Activated naive CD4-positive, alpha-beta T cell treated with anti-CD3 and anti-CD28 coated beads, Interleukin-2, amount 50 U/mL, for 72 hours (primary cell): ENCODE measurements at regions not wholly inside any gene's neighbourhood (a gene's known extent, or its start where the extent isn't known, plus 50 kb on each side); places are given as distances from the start of the nearest gene placed in this dataset.

Source experiments
- ATAC-seq, 2 donors: fragments of 150-1000 bp; cut with Tn5 transposase; 2 replicates each; pipeline ENCODE4 v1.10.0; 2021; ENCODE audit warnings: mild to moderate bottlenecking in 2 of 2, moderate library complexity in 2 of 2
- DNase-seq, 2 donors: peaks; one replicate each; pipeline ENCODE4 v3.0.0; 2021 to 2022; ENCODE audit warnings: low spot score in 2 of 2
- H3K27ac Mint-ChIP-seq, 2 donors: one replicate each; pipeline ENCODE4 v1.8.0; 2022; ENCODE audit warnings: mild to moderate bottlenecking in 2 of 2, mixed read lengths in 2 of 2
- H3K36me3 Mint-ChIP-seq, 2 donors: one replicate each; pipeline ENCODE4 v1.8.0; 2022; ENCODE audit warnings: mixed read lengths in 2 of 2
- H3K9me3 Mint-ChIP-seq, 2 donors: one replicate each; pipeline ENCODE4 v1.8.0; 2022; ENCODE audit warnings: mixed read lengths in 2 of 2

DNA sequence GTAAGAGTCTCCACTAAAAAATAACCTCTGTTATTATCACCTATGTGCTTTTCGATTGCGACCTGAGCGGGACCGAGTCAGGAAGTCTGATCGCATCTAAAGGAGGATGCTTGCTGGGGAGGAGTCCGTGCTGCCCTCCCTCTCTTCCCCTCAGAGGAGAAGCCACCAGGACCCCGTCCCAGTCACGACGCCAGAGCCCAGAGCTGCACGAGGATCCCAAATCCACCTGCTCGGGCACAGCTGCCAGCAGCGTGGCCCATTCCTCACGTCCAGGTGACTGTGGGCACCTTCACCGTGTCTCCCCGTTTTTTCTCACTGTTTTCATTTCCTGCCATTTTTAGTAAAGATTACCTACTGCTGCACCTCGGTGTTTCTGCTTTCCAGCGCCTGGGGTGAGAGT is 390.3 kb downstream of the BRD1 start:
- no peak overlapping the region for H3K27ac Mint-ChIP-seq
- ATAC-seq: no peak
- H3K9me3 Mint-ChIP-seq: peaks cover 0 to 4% of the 10 kb centered on the region in 2 donors
- peaks cover 0 to 24% of the 10 kb centered on the region in 2 donors for H3K36me3 Mint-ChIP-seq
- DNase-seq: no peak

GRCh38 chr22:49436056-49436455 is 391.6 kb downstream of the BRD1 start:
- DNase-seq: no peak
- no peak overlapping the region for H3K27ac Mint-ChIP-seq
- peaks cover 0 to 24% of the 10 kb centered on the region in 2 donors for H3K36me3 Mint-ChIP-seq
- peaks cover 0 to 4% of the 10 kb centered on the region in 2 donors for H3K9me3 Mint-ChIP-seq
- no peak for ATAC-seq

- DNase-seq (no peak), ATAC-seq (no peak)
- Mint-ChIP-seq H3K27ac (no peak overlapping the region), H3K36me3 (peaks cover 0 to 24% of the 10 kb centered on the region in 2 donors), H3K9me3 (peaks cover 0 to 4% of the 10 kb centered on the region in 2 donors)
These were observed 392.1 kb downstream of the BRD1 start for GRCh38 chr22:49435596-49435995.

GRCh38 chr22:49433717-49434611 is 393.7 kb downstream of the BRD1 start:
- ATAC-seq: no peak
- Mint-ChIP-seq H3K9me3 (peaks cover 0 to 4% of the 10 kb centered on the region in 2 donors), H3K36me3 (peaks cover 0 to 18% of the 10 kb centered on the region in 2 donors), H3K27ac (no peak overlapping the region)
- no peak for DNase-seq

GRCh38 chr22:49432897-49433443 is 394.7 kb downstream of the BRD1 start:
- no peak for DNase-seq
- Mint-ChIP-seq H3K9me3 (peaks cover 0 to 4% of the 10 kb centered on the region in 2 donors), H3K27ac (no peak overlapping the region), H3K36me3 (peaks cover 0 to 18% of the 10 kb centered on the region in 2 donors)
- no peak for ATAC-seq

GRCh38 chr22:49432211-49432896 is 395.3 kb downstream of the BRD1 start:
- peaks cover 0 to 4% of the 10 kb centered on the region in 2 donors for H3K9me3 Mint-ChIP-seq
- ATAC-seq (no peak), DNase-seq (no peak)
- peak overlapping the region in 1 of 2 donors; percentile 75 for H3K27ac Mint-ChIP-seq
- H3K36me3 Mint-ChIP-seq: peaks cover 0 to 18% of the 10 kb centered on the region in 2 donors

GRCh38 chr22:49431551-49431950 is 396.1 kb downstream of the BRD1 start:
- ATAC-seq: no peak
- Mint-ChIP-seq H3K27ac (no peak overlapping the region), H3K36me3 (peaks cover 0 to 14% of the 10 kb centered on the region in 2 donors), H3K9me3 (peaks cover 0 to 4% of the 10 kb centered on the region in 2 donors)
- DNase-seq: no peak

DNA sequence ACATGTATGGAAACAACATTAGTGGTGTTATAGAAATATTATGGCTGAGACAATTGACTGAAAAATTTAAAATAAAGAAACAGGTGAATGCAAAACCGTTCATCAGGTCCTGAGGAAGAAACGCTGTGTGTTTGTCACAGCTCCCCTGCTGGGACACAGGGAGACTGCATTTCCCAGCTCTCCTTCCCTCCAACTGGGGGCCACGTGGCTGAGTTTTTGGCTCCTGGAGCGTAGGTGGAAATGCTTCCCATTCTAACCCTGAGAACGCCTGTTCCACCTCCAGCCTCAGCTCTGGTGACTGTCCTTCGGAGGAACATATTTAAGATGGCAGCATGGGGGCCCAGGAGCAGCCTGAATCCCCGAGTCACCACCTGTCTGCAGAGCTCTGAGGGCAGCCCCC is 398.6 kb downstream of the BRD1 start:
- Mint-ChIP-seq H3K36me3 (no peaks in the 10 kb centered on the region), H3K9me3 (no peaks in the 10 kb centered on the region)

GRCh38 chr22:49427941-49428340 is 399.7 kb downstream of the BRD1 start:
- Mint-ChIP-seq H3K9me3 (no peaks in the 10 kb centered on the region), H3K36me3 (no peaks in the 10 kb centered on the region), H3K27ac (no peak overlapping the region)
- DNase-seq: no peak
- ATAC-seq: no peak

More for the DNA sequence above, 398.6 kb downstream of the BRD1 start:
- ATAC-seq (no peak), DNase-seq (no peak)
- H3K27ac Mint-ChIP-seq: no peak overlapping the region

GRCh38 chr22:49427341-49427740 is 400.3 kb downstream of the BRD1 start:
- Mint-ChIP-seq H3K27ac (no peak overlapping the region), H3K36me3 (no peaks in the 10 kb centered on the region), H3K9me3 (no peaks in the 10 kb centered on the region)
- DNase-seq (no peak), ATAC-seq (no peak)

- Mint-ChIP-seq H3K36me3 (no peaks in the 10 kb centered on the region), H3K9me3 (no peaks in the 10 kb centered on the region), H3K27ac (no peak overlapping the region)
- no peak for DNase-seq
- no peak for ATAC-seq
These were observed 400.9 kb downstream of the BRD1 start for GRCh38 chr22:49426618-49427266.

DNA sequence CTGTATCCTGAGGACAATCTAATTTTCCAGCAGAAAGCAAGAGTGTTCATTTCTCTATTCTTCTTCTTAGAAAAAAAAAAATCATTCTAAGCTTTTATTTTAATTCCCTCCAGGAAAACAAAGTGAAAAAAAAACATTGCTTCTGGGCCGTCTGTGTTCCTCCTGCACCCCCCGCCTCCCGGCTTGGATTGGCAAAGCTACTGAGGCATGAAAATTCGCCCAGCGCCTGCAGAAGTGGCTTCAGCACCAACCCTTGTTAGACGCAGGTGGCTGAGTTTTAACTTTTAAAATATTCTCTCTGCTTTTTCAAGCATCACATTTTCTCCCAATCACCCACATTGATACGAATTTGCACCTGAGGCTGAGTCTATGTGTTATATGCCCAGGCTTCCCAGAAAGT is 401.6 kb downstream of the BRD1 start:
- DNase-seq (no peak), ATAC-seq (no peak)
- H3K27ac Mint-ChIP-seq: no peak overlapping the region
- H3K36me3 Mint-ChIP-seq: no peaks in the 10 kb centered on the region
- peaks cover 0 to under 1% of the 10 kb centered on the region in 2 donors for H3K9me3 Mint-ChIP-seq

- DNase-seq: no peak
- Mint-ChIP-seq H3K36me3 (peaks cover 0 to 6% of the 10 kb centered on the region in 2 donors), H3K9me3 (peaks cover 0 to 7% of the 10 kb centered on the region in 2 donors), H3K27ac (no peak overlapping the region)
- ATAC-seq: no peak
These were observed 402.3 kb downstream of the BRD1 start for GRCh38 chr22:49425356-49425755.

- H3K36me3 Mint-ChIP-seq: peaks cover 0 to 6% of the 10 kb centered on the region in 2 donors
- no peak overlapping the region for H3K27ac Mint-ChIP-seq
- ATAC-seq (no peak), DNase-seq (no peak)
- peaks cover 0 to 7% of the 10 kb centered on the region in 2 donors for H3K9me3 Mint-ChIP-seq
These were observed 402.8 kb downstream of the BRD1 start for GRCh38 chr22:49424893-49425270.

DNA sequence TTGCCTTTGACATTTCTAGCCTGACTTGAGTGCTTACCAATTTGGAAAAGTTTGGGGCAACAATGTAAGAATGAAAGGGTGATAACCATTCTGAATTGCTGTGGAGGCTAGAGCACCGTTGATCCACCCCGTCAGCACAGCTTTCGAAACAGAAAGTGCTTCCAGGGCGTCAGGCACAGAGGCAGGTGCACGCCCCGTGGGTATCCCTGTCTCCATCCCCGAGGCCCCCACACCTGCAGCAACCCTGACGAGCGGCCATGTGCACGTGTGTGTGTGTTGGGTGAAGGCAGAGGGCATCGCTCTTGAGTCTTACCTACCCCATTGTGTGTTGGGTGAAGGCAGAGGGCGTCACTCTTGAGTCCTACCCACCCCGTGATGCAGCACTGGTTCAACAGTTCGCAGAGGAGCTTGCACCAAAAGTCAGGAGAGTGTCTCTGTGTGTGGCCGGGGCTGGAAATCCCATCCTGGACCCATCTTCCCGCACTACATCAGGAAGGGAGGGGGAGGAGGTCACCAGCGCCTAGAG is 404.5 kb downstream of the BRD1 start:
- ATAC-seq: no peak
- Mint-ChIP-seq H3K9me3 (peaks cover 0 to 7% of the 10 kb centered on the region in 2 donors), H3K27ac (no peak overlapping the region), H3K36me3 (peaks cover 0 to 16% of the 10 kb centered on the region in 2 donors)
- DNase-seq: no peak

GRCh38 chr22:49422701-49423100 is 405.0 kb downstream of the BRD1 start:
- Mint-ChIP-seq H3K36me3 (peaks cover 0 to 16% of the 10 kb centered on the region in 2 donors), H3K27ac (no peak overlapping the region), H3K9me3 (peaks cover 0 to 7% of the 10 kb centered on the region in 2 donors)
- ATAC-seq (no peak), DNase-seq (no peak)
